ENCODE measurements at regions not wholly inside any gene's neighbourhood (a gene's known extent, or its start where the extent isn't known, plus 50 kb on each side); places are given as distances from the start of the nearest gene placed in this dataset.

DNA sequence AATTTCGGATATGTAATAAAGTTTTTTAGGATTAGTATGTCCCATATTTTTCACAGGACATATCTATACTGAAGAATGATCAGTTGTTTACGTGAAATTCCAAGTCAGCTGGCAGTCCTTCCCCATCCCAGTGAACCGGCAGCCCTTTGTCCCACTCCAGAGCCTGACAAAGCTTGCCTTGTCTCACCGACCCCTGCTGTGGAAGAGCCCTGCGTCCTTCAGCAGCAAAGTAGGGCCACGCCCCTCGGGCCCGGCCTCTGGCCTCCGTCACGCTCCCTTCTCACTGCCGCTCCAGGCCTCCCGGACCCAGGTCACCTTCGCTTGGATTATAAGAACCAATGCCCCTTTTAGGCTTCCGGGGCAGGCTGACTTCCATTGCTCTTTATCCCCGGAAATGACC, 89.8 kb upstream of the TGIF1 start:
- DNase-seq: no peak

DNA sequence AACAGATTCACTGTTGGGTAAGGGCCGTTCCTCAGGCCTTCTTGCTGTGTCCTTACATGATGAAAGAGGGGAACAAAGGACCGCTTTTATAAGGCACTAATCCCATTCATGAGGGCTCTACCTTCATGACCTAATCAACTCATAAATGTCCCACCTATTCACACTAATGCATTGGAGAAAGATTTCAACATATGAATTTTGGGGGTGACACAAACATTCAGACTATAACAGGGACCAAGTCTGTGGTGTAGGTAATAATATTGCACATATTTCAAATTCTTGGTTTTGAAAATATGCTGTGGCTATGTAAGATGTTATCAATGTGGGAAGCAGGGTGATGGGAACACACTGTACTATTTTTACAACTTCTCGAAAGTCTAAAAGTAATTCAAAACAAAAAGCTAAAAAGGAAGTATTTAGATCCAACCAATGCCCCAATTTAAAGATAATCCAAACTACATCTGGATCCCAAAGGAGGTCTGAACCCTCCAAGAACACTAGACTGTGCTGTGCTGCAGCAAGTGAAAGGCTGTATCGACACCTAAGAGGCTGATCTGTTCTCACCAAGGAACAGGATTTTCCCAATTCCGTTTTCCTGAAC, 82.4 kb upstream of the TGIF1 start:
- no peak for DNase-seq

DNA sequence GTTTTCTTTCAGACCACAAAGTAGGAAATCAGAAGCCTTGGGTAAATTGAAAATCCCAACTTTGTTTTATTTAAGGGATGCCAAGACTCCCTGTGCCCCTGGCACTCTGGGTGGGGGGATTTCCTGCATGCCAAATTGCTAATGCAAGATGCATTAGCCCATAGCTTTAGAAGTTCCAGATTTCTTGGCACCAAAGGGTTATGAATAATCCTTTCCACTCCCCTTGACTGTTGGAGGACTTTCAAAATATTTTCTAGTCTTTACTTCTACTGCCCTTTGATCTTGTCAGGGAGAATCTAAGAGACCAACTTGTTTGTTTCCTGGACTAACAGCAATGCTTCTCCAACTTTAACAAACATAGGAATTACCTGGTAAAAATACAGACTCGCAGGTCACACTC, 81.8 kb upstream of the TGIF1 start:
- no peak for DNase-seq

DNA sequence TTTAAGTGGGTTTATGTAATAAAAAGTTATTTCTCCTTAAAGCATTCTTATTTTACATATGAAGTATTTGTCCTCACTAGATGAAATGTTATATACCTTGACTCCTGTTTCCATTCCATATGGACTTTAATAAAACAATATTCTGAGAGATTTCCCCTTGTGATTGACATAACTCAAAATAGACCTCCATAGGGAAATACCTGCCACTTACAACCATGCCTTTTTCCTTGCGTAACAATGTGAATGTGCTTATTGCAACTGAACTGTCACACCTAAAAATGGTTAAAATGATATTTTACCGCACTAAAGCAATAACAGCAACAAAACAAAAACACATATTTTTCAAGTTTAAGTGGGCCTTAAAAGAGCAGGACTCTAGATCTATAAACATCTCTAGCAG, 70.3 kb upstream of the TGIF1 start:
- no peak for DNase-seq

DNA sequence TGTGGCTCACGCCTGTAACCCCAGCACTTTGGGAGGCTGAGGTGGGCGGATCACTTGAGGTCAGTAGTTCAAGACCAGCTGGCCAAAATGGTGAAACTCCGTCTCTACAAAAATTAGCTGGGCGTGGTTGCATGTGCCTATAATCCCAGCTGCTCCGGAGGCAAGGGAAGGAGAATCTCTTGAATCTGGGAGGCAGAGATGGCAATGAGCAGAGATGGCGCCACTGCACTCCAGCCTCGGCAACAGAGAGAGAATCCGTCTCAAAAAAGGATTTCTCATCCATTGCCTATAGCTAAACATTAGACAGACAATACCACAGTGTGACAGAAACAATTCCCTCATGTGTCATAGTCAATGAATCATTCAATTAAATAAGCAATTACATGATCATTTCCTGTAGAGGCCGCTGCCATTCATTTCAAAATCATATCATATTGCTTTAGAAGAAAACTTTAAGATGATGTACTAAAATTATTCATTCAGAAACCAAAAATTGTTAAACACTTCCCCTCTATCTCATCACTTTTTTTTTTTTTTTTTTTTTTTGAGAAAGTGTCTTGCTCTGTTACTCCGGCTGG, 69.5 kb upstream of the TGIF1 start:
- DNase-seq: peak; percentile 8

DNA sequence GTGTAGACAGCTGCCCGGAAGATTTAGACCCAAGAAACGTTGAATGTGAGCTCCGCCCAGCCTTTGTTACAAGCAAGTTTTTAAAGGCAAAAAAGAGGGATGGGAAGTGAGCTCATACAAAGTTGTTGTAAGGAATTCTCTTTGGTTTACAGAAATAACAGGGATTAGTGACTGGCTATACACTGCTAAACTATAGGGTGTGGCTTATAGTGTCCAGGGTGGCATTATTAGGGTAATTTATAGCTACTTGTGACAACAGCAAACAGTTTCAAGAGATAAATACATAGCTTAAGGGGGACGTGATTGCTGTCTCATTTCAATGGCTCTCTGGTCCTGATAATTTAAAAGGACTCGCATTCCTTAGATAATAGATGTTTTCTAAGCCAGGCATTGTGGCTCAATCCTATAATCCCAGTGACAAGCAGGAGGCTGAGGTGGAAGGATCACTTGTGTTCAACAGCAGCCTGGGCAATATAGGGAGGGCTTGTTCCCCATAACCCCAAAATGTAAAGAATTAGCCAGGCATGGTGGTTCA, 66.5 kb upstream of the TGIF1 start:
- no peak for DNase-seq

DNA sequence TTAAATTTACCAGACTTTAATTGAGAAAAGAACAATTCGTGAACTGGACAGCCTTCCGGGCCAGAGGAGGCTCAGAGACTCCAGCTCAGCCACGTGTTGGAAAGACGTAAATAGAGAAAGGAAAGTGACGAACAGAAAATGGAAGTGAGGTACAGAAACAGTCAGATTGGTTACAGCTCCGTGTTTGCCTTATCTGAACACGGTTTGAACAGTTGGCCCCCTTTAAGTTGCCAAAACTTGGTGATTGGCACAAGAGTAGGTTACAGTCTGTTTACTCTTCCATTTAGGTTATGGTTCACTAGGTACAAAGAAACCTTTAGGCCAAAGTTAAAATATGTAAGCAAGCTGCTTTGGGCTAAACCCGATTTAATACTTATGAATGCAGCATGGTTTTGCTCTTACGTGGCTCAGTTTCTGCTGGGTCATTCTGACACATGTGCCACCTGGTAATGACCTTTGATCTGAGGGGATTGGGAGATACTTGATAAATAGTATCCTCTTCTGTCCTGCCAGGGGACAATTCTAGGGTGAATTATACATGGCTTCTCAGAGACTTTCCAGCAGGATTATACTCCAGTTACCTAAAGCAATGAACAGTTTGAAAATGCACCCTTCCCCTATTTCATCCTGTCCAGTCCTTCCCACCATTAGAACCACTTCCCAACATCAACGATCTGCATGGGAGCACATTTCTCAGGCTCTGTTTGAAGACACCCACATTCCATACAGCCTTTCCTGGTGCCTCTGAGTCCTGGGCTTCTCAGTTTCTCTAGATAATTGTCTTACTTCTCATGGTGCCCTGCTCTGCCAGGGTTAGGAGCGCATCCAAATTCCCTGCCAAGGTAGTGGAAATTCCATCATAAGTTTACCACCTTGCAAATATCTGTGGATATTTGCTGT, 65.1 kb upstream of the TGIF1 start:
- no peak for DNase-seq

DNA sequence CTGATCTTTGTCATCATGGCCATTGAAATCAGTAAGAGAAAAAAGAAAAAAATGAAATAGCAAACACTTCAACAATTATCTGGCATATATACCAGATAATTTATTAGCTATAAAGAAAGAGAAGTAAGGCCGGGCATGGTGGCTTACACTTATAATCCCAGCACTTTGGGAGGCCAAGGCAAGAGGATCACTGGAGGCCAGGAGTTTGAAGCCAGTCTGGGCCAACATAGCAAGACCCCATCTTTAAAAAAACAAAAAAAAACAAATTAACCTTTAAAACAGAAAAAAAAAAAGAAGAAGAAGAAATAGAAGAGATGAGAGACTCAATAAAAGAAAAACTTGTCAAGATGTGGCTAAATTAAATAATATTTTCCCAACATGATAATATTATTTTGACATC, 61.6 kb upstream of the TGIF1 start:
- DNase-seq: no peak

DNA sequence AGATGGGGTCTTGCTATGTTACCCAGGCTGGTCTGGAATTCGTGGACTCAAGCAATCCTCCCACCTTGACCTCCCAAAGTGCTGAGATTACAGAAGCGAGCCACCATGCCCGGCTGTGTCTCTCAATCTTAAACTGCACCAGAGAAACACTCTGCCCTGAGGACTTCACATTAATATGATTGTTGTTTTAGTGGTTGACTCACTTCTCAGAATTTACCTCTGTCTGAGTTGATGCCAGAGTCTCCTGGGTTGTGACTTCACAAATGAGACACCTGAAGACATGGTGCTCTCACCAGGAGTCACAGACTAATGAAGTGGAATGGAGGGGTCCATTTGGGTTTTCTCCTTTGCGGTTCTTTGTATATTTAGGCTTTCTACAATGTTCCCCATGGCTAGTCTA, 61.0 kb upstream of the TGIF1 start:
- DNase-seq: no peak

DNA sequence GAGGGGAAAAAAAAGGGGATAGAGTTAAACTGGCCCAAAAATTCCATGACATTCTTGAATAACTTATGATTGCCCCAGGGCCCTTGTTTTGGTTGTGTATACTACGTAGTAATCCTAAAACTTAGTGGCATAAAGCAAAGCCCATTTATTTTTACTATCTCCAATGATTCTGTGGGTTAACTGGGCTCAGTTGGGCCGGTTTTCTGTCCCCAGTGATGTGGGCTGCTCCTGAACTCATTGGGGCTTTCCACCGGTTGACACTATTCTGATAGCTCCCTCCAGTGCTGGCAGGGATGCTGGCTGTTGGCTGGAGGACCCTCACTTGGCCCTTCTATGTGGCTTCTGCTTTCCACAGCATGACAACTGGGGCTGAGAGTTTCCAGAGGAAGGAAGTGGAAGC, 60.0 kb upstream of the TGIF1 start:
- DNase-seq: no peak

DNA sequence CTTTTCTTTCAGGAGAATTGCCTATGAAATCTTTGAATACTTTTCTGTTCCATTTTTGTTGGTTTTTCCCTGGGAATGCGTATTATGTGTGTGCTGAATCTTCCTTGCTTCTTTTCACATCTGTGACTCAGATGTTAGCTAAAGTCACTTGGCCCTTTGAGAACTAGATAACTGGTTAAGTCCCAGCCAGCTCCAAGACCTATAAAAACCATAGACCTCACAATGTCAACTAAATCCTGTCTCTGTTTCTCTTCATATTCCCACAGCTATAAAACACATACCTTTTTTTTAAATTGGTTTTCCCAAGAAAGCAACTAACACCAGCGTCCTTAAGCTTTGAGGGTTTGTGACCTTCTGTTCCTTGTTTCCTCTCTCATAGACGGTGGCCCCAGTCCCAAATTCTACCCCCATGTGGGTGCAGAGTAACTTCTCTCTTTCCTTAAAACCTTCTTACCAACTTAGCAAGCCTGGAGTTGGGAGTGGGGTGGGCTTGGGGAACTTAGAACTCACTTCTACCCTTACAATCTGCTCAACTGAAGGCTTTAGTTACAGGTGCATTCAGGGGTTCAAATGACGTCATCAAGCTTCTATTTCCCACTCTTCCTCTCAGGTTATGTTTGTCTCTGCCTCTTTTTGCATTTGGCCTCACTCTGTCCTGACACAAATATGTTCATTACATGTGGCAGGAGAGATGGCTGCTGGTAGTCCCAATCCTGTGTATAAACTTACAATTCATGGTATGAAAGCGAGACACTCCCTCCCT, 58.1 kb upstream of the TGIF1 start:
- no peak for DNase-seq

DNA sequence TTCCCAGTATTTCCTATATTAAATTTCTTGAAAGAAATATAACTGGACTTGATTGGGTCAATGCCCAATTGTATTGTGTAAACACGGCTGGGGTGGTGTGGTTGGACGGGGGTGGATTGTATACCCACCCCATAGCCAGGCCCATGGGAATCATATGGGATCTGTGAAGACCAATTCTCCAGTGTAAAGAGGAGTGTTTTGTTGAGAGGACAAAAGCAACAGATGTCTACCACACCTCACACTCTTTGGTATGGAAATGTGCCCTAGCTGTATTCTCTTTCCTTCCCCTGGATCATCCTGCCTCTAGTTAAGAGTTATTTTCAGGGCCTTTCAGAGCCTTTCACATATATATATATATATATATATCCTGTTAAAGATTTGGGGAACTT, 57.5 kb upstream of the TGIF1 start:
- no peak for DNase-seq

DNA sequence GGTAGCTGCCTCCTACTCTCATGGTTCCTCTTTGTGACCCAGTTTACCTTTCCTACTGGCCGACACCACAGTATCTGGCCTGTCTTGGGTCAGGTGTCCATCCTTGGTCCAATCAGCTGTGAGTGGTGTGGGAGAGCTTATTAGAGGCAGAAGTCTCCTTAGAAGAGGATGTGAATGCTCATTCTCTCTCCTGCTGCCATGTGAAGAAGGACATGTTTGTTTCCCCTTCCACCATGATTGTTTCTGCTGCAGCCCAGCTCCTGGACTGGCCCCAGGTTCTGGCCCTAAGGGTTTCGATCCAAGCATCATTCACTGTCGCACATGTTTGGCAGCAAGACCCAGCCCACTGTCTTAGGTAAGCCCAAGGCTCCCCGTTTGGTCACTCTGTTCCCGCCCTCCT, 55.3 kb upstream of the TGIF1 start:
- DNase-seq: no peak

DNA sequence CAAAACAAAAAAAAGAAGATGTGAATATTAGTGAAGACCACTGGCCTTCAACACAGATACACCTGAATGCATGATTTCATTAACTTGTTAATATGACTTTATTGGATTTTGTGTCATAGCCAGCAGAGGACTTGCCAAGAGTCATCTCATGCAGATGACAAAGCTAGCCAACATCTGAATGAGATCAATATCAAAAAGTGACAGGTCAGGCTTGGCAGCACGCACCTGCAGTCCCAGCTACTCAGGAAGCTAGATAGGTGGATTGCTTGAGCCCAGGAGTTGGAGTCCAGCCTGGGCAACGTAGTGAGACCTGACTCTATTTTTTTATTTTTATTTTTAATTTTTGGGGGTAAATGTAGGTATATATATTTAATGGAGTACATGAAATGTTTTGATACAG, 54.5 kb upstream of the TGIF1 start:
- no peak for DNase-seq

DNA sequence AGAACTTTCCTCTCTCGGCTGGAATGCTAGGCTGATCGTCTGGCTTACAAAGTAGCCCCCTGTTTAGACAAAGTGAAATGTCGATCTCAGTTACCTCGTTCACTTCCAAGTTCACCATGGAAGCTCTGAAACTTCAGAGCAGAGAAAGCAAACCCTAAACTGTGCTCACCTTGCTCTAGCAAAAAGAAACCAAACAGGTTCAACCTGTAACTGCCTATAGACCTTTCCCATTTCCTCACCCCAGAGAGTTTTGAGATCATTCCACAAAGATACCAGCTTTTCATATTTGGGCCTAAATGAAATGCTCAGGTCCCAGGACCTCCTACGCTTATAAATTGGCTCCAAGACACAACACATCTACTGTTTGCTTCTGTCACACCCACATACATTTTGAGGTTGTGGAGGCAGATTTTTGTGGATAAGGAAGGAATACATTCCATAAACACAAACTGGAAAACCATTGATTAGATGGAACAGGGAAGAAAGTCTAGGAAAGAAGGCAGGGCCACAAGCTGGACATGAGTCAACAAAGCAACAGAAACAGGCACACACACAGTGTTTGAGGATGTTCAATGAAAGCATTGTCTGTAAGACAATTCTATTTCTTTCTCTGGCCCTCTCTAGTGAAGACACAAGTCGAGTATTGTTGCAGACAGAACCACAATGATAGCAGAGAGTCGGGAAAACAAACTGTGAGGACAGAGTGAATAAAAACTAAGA, 52.8 kb upstream of the TGIF1 start:
- DNase-seq: no peak

DNA sequence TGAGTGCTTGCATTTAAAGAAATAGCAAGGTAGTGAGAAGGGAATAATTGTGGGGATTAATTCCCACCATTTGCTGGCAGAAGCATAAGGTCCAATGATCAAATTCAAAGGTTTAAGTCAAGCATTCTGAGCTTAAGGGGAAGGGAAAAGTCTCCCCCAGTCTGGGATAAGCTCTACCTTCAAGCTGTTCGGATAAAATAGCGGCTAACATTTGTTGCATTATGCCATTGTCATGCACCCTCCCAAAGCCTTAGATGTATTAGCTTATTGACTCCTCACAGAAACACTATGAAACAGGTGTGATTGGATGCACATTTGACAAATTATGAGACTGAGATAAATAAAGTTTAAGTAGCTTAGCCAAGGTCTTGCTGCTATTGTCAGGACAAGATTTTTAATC, 52.2 kb upstream of the TGIF1 start:
- DNase-seq: no peak
